PC-9 (cell line): ENCODE measurements at regions not wholly inside any gene's neighbourhood (a gene's known extent, or its start where the extent isn't known, plus 50 kb on each side); places are given as distances from the start of the nearest gene placed in this dataset.

Experiments used
- EZH2 ChIP-seq: fragments of 200-600 bp; sonication (generic); IDR thresholded peaks from 2 replicates; pipeline ENCODE4 v1.8.0; 2017; ENCODE audit warnings: antibody characterized with exemption, low read depth
- TF ChIP-seq, protein P1 (sequence below): fragments of 200-600 bp; sonication (generic); conservative IDR thresholded peaks from 2 replicates; pipeline ENCODE4 v1.6.1; 2017; ENCODE audit warnings: mixed run types, antibody characterized with exemption, mild to moderate bottlenecking, moderate library complexity

- TF ChIP-seq, protein P1, sequence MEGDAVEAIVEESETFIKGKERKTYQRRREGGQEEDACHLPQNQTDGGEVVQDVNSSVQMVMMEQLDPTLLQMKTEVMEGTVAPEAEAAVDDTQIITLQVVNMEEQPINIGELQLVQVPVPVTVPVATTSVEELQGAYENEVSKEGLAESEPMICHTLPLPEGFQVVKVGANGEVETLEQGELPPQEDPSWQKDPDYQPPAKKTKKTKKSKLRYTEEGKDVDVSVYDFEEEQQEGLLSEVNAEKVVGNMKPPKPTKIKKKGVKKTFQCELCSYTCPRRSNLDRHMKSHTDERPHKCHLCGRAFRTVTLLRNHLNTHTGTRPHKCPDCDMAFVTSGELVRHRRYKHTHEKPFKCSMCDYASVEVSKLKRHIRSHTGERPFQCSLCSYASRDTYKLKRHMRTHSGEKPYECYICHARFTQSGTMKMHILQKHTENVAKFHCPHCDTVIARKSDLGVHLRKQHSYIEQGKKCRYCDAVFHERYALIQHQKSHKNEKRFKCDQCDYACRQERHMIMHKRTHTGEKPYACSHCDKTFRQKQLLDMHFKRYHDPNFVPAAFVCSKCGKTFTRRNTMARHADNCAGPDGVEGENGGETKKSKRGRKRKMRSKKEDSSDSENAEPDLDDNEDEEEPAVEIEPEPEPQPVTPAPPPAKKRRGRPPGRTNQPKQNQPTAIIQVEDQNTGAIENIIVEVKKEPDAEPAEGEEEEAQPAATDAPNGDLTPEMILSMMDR = no peak
- no peak for TF ChIP-seq EZH2
These were observed 1146.8 kb downstream of the FSCB start for GRCh38 chr14:43360239-43360638.
